NCI-H82 treated with DMSO at 0.1 percent for 48 hours (cell line): ENCODE measurements at regions not wholly inside any gene's neighbourhood (a gene's known extent, or its start where the extent isn't known, plus 50 kb on each side); places are given as distances from the start of the nearest gene placed in this dataset.
"Not testable (repeated sequence)": the region's sequence is repeated elsewhere in the genome, so short reads cannot be mapped to it uniquely, and the experiment has no call there.

ENCODE experiments used
- DNase-seq: peaks from one replicate; lab custom pipeline; 2025; ENCODE audit not compliant: unreplicated experiment; lab: John Stamatoyannopoulos, UW

- DNase-seq, result no peak
Measured at GRCh38 chr6:100103194-100103593, 109.2 kb upstream of the MCHR2 start.

GRCh38 chr6:100101644-100102043 lies 107.6 kb upstream of the MCHR2 start:
- no peak for DNase-seq

- DNase-seq, result peak; percentile 46
Measured at GRCh38 chr6:100100776-100101175, 106.8 kb upstream of the MCHR2 start.

- no peak for DNase-seq
Measured at GRCh38 chr6:100099189-100100074, 105.4 kb upstream of the MCHR2 start.

- no peak for DNase-seq
Measured at GRCh38 chr6:100096936-100097335, 102.9 kb upstream of the MCHR2 start.

GRCh38 chr6:100096341-100096740 lies 102.3 kb upstream of the MCHR2 start:
- no peak for DNase-seq

GRCh38 chr6:100093405-100093804 lies 99.4 kb upstream of the MCHR2 start:
- DNase-seq, result no peak

GRCh38 chr6:100088009-100088408 lies 94.0 kb upstream of the MCHR2 start:
- DNase-seq, result no peak

- no peak for DNase-seq
Measured at GRCh38 chr6:100084991-100085364, 91.0 kb upstream of the MCHR2 start.

- no peak for DNase-seq
Measured at GRCh38 chr6:100084316-100084990, 90.4 kb upstream of the MCHR2 start.

- no peak for DNase-seq
Measured at GRCh38 chr6:100078509-100078908, 84.5 kb upstream of the MCHR2 start.

- no peak for DNase-seq
Measured at GRCh38 chr6:100065348-100065747, 71.3 kb upstream of the MCHR2 start.

- no peak for DNase-seq
Measured at GRCh38 chr6:100062621-100063020, 68.6 kb upstream of the MCHR2 start.

- no peak for DNase-seq
Measured at GRCh38 chr6:100057941-100058340, 63.9 kb upstream of the MCHR2 start.

- DNase-seq, result no peak
Measured at GRCh38 chr6:100050550-100050949, 56.5 kb upstream of the MCHR2 start.

GRCh38 chr6:100043961-100044360 lies 49.9 kb upstream of the MCHR2 start:
- not testable (repeated sequence) for DNase-seq
